ENCODE measurements at regions not wholly inside any gene's neighbourhood (a gene's known extent, or its start where the extent isn't known, plus 50 kb on each side); places are given as distances from the start of the nearest gene placed in this dataset.
A peak's percentile ranks its signal among the peaks of the same experiment; 100 is the strongest.

DNA sequence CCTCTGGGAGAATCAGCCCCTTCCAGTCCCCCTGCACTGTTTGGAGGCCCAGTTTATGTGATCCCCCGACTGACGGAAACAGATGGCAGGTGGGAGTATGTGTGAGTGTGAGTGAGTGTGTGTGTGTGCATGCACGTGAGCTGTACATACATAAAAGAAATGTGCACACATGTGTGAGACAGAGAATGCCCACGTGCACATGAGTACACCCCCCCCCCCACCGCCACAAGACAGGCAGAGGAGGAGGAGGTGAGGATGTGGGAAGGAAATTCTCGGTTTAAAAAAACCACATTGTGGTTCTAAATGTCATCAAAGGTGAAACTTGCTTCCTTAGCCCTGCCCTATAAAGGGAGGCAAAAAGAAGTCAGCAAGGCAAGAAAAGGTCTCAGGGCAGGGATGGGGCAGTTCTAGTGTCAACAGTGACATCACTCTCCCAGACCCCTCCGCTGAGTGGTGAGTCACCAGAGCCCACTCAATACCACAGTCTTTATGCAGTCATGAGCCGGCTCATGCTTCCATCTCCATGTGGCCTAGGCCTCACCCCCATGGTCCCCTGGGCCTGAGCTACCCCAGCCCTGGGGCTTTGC is 79.2 kb upstream of the HSPA9 start:
- DNase-seq (ENCODE audit: low read depth, low spot score) = peak; percentile 81
- in situ Hi-C loops (cut with HindIII; ENCODE audit: low pct_unique_long_range_greater_than_20kb, low sequenced_read_pairs) = no loop called here

DNA sequence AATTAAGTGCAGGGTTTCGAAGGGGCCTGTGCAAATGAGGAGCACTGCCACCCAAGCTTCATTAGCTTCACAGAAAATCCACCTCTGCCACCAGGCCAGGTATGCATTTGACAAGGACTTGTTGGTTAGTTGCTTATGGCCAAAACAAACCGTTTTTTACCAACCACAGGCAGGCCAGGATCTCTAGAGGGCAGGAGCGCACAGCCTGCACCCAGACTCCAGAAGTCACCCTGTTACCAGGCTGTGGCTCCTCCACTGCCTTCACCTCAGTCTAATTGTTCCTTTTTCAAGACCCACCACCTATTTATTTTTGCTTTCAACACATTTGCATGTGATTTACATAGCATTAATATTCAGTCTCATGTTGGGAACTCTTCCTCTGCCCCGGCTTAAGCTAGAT is 78.3 kb upstream of the HSPA9 start:
- peak; percentile 64 for DNase-seq (ENCODE audit: low read depth, low spot score)
- in situ Hi-C loops (cut with HindIII; ENCODE audit: low pct_unique_long_range_greater_than_20kb, low sequenced_read_pairs) = no loop called here

DNA sequence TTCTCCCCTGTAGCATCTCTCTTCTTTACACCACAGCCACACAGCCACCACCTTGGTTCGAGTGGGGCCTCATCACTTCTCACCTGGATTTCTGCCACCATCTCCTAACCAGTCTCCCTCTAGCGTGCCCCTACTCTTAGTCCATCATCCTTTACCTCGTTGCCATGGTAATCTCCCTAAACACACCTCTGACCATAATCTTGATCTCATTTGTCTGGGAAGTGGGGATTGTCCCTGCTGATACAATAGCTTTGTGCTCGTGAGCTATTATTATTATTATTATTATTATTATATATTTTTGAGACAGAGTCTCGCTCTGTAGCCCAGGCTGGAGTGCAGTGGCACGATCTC is 76.5 kb upstream of the HSPA9 start:
- in situ Hi-C loops (cut with HindIII; ENCODE audit: low pct_unique_long_range_greater_than_20kb, low sequenced_read_pairs) = no loop called here
- no peak for DNase-seq (ENCODE audit: low read depth, low spot score)

DNA sequence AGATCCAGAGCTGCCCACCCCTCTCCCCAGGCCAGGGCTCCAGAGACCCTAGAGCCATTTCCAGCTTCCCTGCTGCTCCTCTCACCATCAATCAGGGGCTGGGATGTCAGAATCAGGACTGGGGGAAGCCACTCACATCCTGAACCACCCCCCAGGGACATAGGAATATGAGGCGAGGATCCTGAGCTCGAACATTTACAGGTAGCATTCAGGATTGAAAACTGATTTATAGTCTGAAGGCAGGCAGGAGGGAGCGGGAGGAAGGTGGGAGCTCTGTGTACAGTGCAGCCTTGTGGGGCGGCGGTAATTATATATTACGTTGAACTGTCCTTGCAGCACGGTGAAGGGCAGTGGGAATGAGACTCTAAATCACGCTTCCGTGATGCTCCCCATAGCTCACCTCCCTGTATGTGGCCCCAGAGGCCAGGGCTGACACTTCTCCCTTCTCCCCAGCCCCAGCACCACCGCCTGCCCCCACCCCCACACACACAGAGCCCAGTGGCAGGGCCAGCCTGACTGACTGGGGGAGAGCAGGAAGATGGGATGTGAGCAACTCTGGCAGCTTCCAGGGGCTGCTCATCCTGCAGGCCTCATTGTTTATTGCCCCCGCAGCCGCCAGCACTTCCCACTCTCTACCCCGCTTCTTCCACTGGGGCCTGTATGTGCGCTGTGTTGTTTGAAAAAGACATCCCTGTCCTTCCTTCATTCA is 76.0 kb upstream of the HSPA9 start:
- DNase-seq (ENCODE audit: low read depth, low spot score) = no peak
- in situ Hi-C loops (cut with HindIII; ENCODE audit: low pct_unique_long_range_greater_than_20kb, low sequenced_read_pairs) = no loop called here

DNA sequence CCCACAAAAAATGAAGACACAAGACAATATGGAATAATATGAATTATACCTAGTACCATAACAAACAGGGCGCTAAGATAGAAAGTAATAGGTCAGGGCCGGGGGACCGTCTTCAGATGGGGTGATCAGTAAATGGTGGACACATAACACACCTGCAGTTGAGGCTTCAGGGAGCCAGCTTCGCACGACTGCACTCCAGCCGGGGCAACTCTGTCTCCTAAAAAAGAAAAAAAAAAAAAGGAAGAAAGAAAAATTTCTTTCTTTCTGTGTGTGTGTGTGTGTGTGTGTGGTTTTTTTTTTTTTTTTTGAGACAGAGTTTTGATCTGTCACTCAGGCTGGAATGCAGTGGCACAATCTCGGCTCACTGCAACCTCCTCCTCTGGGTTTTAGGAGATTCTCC is 75.0 kb upstream of the HSPA9 start:
- DNase-seq (ENCODE audit: low read depth, low spot score) = no peak
- in situ Hi-C loops (cut with HindIII; ENCODE audit: low pct_unique_long_range_greater_than_20kb, low sequenced_read_pairs) = no loop called here

DNA sequence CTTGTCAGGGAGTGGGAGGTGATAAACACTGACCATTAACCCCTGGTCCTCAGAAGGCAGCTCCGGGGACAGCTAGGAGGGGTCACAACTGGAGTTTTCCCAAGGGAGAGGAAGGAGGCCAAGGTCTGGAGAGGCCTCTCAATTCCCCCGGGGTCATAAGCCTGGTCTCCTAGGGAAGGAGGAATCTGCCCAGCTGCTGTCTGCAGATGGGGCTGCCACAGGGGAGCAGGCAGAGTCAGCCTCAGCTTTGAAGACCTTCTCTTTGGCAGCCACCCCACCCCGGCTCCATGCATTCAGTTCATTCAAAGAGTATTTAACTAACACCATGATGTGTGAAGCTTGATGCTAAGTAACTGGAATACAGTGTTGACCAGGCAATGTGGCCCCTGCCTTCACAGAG is 74.6 kb upstream of the HSPA9 start:
- in situ Hi-C loops (cut with HindIII; ENCODE audit: low pct_unique_long_range_greater_than_20kb, low sequenced_read_pairs) = no loop called here
- no peak for DNase-seq (ENCODE audit: low read depth, low spot score)

DNA sequence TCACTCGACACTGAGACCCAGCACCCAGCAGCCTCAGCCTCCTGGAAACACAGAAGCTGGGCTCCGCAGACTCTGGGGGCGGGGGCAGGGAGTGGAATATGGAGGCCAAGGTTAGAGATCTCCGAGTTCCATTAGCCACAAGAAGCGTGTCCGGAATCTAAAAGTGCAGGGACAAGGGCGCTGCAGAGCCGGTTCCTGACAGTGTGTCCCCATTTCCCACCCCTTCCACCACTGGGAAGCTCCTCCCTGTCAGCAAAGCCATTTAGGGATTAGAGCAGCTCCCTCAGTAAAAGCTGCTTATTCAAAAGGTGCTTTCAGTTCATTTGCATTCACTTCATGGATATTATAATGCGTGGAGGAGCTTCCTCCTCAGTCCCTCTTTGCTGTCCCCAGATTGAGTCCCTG is 74.1 kb upstream of the HSPA9 start:
- in situ Hi-C loops (cut with HindIII; ENCODE audit: low pct_unique_long_range_greater_than_20kb, low sequenced_read_pairs) = no loop called here
- DNase-seq (ENCODE audit: low read depth, low spot score) = no peak

DNA sequence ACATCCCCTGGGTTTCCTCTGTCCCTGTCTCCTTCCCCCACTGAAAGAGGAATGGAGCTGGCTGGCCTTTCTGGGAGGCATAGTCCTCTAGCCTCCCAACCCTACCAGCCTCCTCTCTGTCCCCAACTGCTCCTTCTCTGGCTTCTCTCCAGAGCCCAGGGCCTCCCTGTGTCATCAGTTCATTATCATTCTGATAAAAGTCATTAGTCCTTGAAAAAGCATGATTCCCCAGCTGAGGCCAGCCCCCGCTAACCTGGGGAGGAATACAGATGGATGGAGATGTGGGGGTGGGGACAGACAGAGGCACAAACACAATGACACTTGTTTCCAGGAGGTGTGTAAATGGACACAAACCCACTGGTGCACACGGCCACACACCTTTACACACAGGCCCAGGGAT is 73.6 kb upstream of the HSPA9 start:
- in situ Hi-C loops (cut with HindIII; ENCODE audit: low pct_unique_long_range_greater_than_20kb, low sequenced_read_pairs) = no loop called here
- no peak for DNase-seq (ENCODE audit: low read depth, low spot score)

DNA sequence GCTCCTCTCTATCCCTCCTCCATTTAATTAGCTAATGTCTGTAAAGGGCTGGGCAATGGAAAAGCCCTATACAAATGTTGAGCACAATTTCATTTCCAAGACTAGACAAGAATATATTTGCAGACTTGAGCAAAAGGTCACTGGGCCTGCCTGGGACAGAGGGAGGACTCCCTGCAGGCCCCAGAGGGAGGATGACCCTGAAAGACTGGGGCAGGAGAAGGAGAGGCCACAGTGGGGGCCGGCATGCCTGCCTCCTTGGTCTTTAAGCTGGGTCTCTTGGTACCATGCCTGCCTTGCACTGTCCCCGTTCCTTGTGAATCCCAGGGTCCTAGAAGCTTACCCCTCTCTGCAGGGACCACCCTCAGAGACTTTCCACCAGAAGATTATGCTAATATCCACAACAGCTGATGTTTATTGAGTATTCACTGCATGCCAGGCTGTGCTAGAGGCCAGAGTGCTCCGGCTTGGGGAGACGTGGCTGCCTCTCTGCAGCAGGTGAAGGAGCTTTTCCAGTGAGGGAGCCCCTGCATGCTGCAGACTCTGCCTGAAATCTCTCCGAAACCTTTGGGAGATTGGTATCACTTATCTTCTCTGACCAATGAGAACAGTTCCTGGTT is 72.7 kb upstream of the HSPA9 start:
- DNase-seq (ENCODE audit: low read depth, low spot score) = no peak
- in situ Hi-C loops (cut with HindIII; ENCODE audit: low pct_unique_long_range_greater_than_20kb, low sequenced_read_pairs) = no loop called here

DNA sequence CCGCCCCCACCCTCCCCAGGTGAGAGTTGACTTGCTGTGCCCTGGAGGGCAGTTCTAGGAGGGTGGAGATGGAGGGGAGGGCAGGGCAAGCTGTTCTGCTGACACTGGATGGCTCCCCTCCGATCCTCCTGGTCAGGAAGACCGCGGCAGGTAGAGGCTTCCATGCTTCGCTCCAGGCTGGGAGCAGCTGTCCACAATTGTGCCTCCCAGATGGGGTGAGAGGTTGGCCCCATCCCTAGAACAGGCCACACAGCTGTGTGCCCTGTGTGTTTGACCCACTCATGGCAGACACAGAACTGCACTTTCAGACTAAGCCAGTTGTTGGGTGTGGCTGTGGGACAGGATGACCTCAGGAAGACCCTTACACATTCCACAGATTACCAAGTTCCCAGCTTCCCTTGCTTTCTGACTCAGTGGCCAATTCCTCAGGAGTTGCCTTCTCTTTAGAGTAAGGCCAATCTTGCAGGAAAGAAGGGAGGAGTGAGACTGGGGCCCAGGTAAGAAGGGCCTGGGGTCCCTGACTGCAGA is 72.1 kb upstream of the HSPA9 start:
- in situ Hi-C loops (cut with HindIII; ENCODE audit: low pct_unique_long_range_greater_than_20kb, low sequenced_read_pairs) = no loop called here
- DNase-seq (ENCODE audit: low read depth, low spot score) = no peak

DNA sequence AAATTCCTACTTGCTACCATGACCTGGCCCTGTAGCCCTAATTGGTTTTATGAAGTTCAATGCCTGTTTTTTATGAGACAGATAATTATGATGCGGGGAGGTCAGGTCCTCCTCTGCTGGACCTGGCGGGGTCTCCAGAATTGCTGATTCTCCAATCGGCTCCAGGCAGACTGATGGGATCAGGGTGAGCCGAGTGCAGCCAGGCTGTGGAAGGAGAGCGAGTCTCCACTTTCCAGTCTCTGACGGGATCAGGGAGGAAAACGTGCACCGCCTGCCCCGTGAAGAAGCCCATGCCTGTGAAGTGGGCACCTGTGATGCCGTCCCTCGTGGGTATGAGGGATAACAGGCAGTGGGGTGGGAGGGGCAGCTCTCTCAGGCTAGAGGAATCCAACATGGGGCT is 71.5 kb upstream of the HSPA9 start:
- in situ Hi-C loops (cut with HindIII; ENCODE audit: low pct_unique_long_range_greater_than_20kb, low sequenced_read_pairs) = no loop called here
- DNase-seq (ENCODE audit: low read depth, low spot score) = no peak

DNA sequence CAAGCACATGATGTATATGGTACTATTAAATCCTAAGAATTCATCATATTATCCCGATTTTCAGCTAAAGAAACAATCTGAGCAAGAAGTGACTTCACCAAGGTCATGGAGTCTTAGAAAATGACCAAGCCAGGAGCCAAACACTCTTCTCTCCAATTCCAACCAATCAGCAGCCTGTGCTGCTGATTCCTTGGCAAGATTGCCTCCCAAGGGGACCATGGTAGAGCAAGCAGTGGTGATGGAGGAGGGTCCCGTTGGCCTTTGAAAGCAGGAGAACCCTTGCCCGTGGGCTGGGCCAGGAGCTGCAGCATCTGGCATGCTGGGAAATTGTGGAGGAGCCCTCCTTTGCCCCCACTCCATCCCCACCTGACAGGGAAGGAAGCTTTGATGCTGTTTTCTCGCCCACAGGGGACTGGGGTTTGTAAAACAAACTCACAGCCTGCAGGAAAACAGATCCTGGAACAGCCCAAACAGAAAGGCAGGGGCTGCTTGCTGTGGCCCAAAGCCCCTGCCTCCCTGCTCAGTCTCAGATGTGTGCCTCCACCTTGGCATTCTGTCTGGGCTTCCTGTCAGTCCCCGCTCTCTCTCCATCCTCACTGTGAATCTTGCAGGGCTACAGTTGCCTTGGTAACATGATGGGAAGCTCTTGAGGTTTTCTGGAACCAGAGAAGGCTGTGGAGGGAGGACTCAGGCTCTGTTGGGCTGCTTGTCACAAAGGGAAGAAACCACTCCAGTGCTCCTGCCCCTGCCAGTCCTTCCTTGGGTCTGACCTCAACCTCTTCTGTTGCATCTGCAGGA is 70.8 kb upstream of the HSPA9 start:
- in situ Hi-C loops (cut with HindIII; ENCODE audit: low pct_unique_long_range_greater_than_20kb, low sequenced_read_pairs) = no loop called here
- no peak for DNase-seq (ENCODE audit: low read depth, low spot score)

DNA sequence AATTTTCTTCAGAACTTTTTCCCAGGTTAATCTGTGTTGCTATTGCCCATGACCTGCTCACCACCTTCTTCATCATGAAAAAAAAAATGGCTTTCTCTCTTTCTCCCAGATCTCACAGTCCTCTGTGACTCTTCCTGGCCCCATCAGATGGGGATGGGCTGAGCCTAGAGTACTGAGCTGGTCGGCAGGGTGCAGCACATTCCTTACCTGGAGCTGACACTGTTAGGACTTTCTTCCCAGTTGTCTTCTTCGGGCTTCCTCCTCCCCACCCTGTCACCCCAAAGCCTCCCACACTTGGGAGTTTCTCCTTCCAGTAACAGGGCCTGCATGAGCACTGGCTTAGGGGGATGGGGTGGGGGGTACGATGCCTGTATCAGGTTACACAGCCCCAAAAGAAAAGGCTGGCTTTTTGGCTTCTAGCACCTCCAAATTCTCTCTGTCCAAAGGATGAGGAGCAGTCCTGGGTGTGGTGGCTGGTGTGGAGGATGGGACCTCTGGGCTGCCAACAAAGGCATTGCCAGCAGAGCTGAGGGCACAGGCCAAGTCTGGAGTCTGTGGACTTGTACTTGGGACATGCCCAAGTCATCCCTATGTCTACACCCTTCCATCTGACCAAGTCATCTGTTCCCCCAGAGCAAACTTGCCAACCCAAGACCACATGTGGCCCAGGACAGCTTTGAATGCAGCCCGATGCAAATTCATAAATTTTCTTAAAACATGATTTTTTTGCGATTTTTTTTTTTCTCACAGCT is 68.0 kb upstream of the HSPA9 start:
- in situ Hi-C loops (cut with HindIII; ENCODE audit: low pct_unique_long_range_greater_than_20kb, low sequenced_read_pairs) = no loop called here
- no peak for DNase-seq (ENCODE audit: low read depth, low spot score)

DNA sequence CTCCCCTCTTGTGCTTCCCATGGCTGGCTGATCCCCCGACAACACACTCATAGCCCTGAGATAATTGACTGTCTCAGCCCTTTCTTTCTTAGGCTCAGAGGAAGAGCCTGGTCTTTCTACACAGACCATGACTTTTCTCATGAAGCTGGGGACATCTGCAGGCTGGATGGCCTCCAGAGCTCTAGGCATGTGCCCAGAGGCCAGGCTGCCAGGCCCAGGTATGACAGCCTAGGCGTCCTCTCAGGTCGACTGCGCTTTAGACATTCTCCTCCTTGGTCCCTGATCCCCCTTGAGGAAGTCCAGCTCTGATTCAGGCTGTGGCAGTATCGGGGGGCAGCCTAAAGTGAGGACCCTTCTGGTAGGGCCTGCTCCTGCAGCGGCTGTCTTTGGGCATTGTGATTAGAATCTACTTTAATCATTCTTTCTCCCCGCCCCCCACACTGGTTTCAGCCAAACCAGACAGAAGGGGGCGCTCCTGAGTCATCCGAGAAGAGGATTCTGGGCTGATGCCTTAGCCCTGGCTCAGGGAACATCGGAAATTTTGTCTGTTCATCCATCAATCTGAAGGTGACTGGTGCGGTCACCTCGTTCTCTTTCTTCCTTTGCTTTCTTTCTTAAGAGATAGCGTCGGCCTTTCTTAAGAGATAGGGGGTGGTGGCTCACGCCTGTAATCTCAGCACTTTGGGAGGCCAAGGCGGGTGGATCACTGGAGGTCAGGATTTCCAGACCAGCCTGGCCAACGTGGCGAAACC is 66.5 kb upstream of the HSPA9 start:
- in situ Hi-C loops (cut with HindIII; ENCODE audit: low pct_unique_long_range_greater_than_20kb, low sequenced_read_pairs) = no loop called here
- DNase-seq (ENCODE audit: low read depth, low spot score) = peak; percentile 83

DNA sequence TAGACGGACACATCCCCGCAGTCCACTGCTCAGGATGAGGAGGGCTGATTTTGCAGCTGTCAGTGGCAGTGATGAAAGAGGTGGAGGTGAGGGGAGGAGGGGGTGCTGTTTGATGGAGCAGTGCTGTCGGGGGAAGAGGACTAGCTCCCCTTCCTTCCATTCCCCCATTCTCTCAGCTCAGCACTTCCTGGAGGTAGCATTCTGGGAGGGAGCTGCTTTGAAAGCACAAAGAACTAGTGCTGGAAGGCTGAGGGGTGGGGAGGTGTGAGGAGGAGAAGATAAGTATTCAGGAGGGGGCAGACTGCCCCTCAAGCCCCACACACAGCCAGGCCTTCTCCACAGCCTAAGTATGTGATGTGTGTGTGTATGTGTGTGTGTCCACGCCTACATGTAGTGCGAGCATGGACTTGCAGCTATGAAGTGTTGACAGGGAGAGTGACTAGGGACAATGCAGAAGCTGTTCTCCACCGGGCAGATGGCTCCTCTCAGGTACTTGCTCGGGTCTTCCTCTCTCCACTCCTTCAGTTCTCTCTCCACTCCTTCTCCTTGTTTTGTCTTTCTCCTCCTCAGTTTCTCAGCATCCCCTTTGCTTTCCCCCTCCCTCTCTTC is 65.5 kb upstream of the HSPA9 start:
- no peak for DNase-seq (ENCODE audit: low read depth, low spot score)
- in situ Hi-C loops (cut with HindIII; ENCODE audit: low pct_unique_long_range_greater_than_20kb, low sequenced_read_pairs) = no loop called here

DNA sequence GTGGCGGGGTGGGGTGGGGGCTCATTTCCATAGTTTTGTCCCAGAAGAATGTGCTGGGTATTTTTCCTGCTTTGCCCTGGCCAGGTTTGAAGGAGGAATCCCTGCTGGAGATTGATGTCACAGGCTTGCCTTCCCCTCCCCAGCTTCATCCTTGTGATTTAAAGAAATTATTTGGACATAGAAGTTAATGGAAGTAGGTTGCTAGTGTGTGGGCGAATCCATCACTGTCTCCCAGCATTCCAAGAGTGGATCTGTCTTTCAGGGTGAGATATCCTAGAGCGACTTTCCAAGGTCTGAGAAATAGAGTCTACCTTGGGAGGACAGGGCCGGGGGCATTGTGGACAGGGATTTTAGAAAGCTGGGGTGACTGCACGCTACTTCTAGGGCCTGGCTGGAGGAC is 64.9 kb upstream of the HSPA9 start:
- in situ Hi-C loops (cut with HindIII; ENCODE audit: low pct_unique_long_range_greater_than_20kb, low sequenced_read_pairs) = no loop called here
- no peak for DNase-seq (ENCODE audit: low read depth, low spot score)

DNA sequence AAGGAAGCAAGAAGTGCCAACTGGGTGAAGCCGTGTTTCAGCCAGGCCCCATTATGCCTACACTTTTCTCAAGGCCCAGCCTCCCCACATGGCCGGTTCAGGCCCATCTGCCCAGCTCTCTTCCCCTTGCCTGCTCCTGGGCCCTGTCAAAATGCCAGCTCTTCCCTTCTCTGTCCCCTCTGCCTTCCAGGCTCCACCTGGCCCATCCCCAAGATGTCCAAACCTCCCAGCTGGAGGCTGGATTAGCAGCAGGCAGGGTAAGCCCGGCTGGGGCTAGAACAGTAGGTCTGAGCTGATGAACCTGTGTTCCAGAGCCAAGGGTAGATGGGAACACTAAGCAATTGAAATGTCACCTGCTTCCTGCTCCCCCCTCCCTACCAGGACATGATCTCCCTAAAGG is 64.1 kb upstream of the HSPA9 start:
- no peak for DNase-seq (ENCODE audit: low read depth, low spot score)
- in situ Hi-C loops (cut with HindIII; ENCODE audit: low pct_unique_long_range_greater_than_20kb, low sequenced_read_pairs) = no loop called here
